SK-N-SH treated with all-trans-retinoic acid at 6 μM for 48 hours (cell line): ENCODE measurements at regions not wholly inside any gene's neighbourhood (a gene's known extent, or its start where the extent isn't known, plus 50 kb on each side); places are given as distances from the start of the nearest gene placed in this dataset.

ENCODE experiments used
- ATAC-seq: fragments of 200-7000 bp; cut with Tn5 transposase; 3 replicates; pipeline ENCODE4 v1.9.1; 2020; ENCODE audit warnings: mild to moderate bottlenecking, moderate library complexity
- ARNTL ChIP-seq: fragments of 450-650 bp; formaldehyde crosslinking; IDR thresholded peaks from 2 replicates; pipeline ENCODE4 v1.5.0; 2020; ENCODE audit warnings: low read depth, mild to moderate bottlenecking, moderate library complexity, borderline replicate concordance
- BACH2 ChIP-seq: fragments of 250-450 bp; sonication (Bioruptor Pico); IDR thresholded peaks from 2 replicates; pipeline ENCODE4 v1.9.0; 2021; ENCODE audit warnings: mild to moderate bottlenecking, borderline replicate concordance
- CSDC2 ChIP-seq: fragments of 250-450 bp; sonication (Bioruptor Pico); IDR thresholded peaks from 2 replicates; pipeline ENCODE4 v1.5.0; 2020; ENCODE audit warnings: mild to moderate bottlenecking, moderate library complexity
- ESRRG ChIP-seq: fragments of 250-450 bp; sonication (Bioruptor Pico); IDR thresholded peaks from 2 replicates; pipeline ENCODE4 v1.6.1; 2021; ENCODE audit warnings: mild to moderate bottlenecking
- GLIS3 ChIP-seq: fragments of 250-450 bp; sonication (Bioruptor Pico); IDR thresholded peaks from 2 replicates; pipeline ENCODE4 v1.5.0; 2020; ENCODE audit warnings: mild to moderate bottlenecking, moderate library complexity
- ISL1 ChIP-seq: fragments of 250-450 bp; sonication (Bioruptor Pico); IDR thresholded peaks from 2 replicates; pipeline ENCODE4 v2.1.2; 2022; ENCODE audit warnings: mild to moderate bottlenecking, moderate library complexity
- OSR1 ChIP-seq: fragments of 250-450 bp; sonication (Bioruptor Pico); IDR thresholded peaks from 2 replicates; pipeline ENCODE4 v1.8.0; 2022; ENCODE audit warnings: moderate library complexity, mild to moderate bottlenecking, inconsistent platforms
- PPARA ChIP-seq: fragments of 250-450 bp; sonication (Bioruptor Pico); IDR thresholded peaks from 2 replicates; pipeline ENCODE4 v1.5.0; 2020; ENCODE audit warnings: mild to moderate bottlenecking, borderline replicate concordance
- RARB ChIP-seq: fragments of 250-450 bp; sonication (Bioruptor Pico); IDR thresholded peaks from 2 replicates; pipeline ENCODE4 v1.8.0; 2021; ENCODE audit warnings: mild to moderate bottlenecking, moderate library complexity
- SNAI2 ChIP-seq: fragments of 250-450 bp; sonication (Bioruptor Pico); IDR thresholded peaks from 2 replicates; pipeline ENCODE4 v1.5.0; 2020; ENCODE audit warnings: mild to moderate bottlenecking, moderate library complexity
- TOX ChIP-seq: fragments of 250-450 bp; sonication (Bioruptor Pico); IDR thresholded peaks from 2 replicates; pipeline ENCODE4 v1.8.0; 2021; ENCODE audit warnings: mild to moderate bottlenecking, moderate library complexity, borderline replicate concordance
- ZC3H10 ChIP-seq: fragments of 250-450 bp; sonication (Bioruptor Pico); IDR thresholded peaks from 2 replicates; pipeline ENCODE4 v1.5.1; 2021; ENCODE audit warnings: mild to moderate bottlenecking, moderate library complexity
- ZFP3 ChIP-seq: fragments of 250-450 bp; sonication (Bioruptor Pico); IDR thresholded peaks from 2 replicates; pipeline ENCODE4 v1.5.0; 2020; ENCODE audit warnings: mild to moderate bottlenecking, moderate library complexity
- ZFP30 ChIP-seq: fragments of 450-650 bp; formaldehyde crosslinking; IDR thresholded peaks from 2 replicates; pipeline ENCODE4 v1.5.0; 2022; ENCODE audit warnings: mild to moderate bottlenecking, moderate library complexity
- ZNF565 ChIP-seq: fragments of 450-650 bp; formaldehyde crosslinking; conservative IDR thresholded peaks from 2 replicates; pipeline ENCODE4 v1.5.0; 2020; ENCODE audit warnings: low read depth, mild to moderate bottlenecking, moderate library complexity
- ZNF70 ChIP-seq: fragments of 450-650 bp; formaldehyde crosslinking; IDR thresholded peaks from 2 replicates; pipeline ENCODE4 v1.5.0; 2020; ENCODE audit warnings: mild to moderate bottlenecking, moderate library complexity
- ZNF8 ChIP-seq: fragments of 450-650 bp; formaldehyde crosslinking; IDR thresholded peaks from 2 replicates; pipeline ENCODE4 v1.5.0; 2020; ENCODE audit warnings: mild to moderate bottlenecking, moderate library complexity
- TF ChIP-seq, protein P1 (sequence below): fragments of 250-450 bp; sonication (Bioruptor Pico); IDR thresholded peaks from 2 replicates; pipeline ENCODE4 v1.5.1; 2021; ENCODE audit warnings: mild to moderate bottlenecking, moderate library complexity
- TF ChIP-seq, protein P2 (sequence below): fragments of 250-450 bp; sonication (Bioruptor Pico); IDR thresholded peaks from 2 replicates; pipeline ENCODE4 v1.5.1; 2020; ENCODE audit warnings: low read depth, mild to moderate bottlenecking, moderate library complexity
- TF ChIP-seq, protein P3 (sequence below): fragments of 250-450 bp; sonication (Bioruptor Pico); IDR thresholded peaks from 2 replicates; pipeline ENCODE4 v1.8.0; 2020; ENCODE audit warnings: mild to moderate bottlenecking, moderate library complexity, borderline replicate concordance
- TF ChIP-seq, protein P4 (sequence below): fragments of 250-450 bp; sonication (Bioruptor Pico); IDR thresholded peaks from 2 replicates; pipeline ENCODE4 v1.8.0; 2021; ENCODE audit warnings: low read depth, mild to moderate bottlenecking, moderate library complexity, borderline replicate concordance

DNA sequence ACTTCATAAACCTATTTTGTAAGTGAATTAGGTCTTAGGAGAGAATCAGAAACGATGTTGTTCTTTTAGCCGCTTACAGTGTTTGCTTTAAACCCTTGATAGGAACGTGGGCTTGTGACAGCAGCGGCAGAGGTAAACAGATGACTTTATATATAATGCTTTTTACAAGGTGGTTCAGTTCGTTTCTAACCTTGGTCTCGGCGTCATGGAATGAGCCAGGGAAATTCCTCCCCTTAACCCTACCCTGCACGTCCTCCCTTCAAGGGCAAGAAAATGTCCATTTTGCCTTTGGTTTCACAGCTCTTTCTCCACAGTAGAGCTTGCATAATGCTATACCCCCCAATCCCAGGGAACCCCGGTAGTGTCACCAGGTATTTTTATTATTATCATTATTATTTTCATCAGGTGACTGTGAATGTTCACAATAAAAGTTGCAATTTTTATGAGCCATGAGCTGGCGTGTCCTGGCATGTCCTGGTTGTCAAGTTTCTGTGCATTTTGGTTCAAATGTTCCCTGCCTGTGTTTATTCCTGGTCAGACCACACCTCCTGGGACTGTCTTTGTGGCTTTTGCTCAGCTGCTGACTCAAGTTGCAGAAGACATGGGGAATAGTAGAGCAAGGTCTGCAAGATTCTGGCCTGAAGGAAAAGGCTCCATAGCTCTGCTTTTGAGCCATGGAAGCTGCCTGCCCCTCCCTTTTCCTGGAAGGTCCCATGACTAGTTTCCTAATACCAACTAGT lies 112.8 kb upstream of the BMP2 start:
- TF ChIP-seq ZNF565 (CRISPR knock-in tag) (no peak), ISL1 (CRISPR knock-in tag) (no peak), GLIS3 (CRISPR knock-in tag) (no peak), ZC3H10 (CRISPR knock-in tag) (no peak), ZFP3 (CRISPR knock-in tag) (no peak), BACH2 (CRISPR knock-in tag) (no peak), ESRRG (CRISPR knock-in tag) (no peak), PPARA (CRISPR knock-in tag) (no peak), ZFP30 (no peak), ZNF8 (CRISPR knock-in tag) (no peak), SNAI2 (CRISPR knock-in tag) (no peak), ARNTL (CRISPR knock-in tag) (no peak)
- TF ChIP-seq, protein P1, sequence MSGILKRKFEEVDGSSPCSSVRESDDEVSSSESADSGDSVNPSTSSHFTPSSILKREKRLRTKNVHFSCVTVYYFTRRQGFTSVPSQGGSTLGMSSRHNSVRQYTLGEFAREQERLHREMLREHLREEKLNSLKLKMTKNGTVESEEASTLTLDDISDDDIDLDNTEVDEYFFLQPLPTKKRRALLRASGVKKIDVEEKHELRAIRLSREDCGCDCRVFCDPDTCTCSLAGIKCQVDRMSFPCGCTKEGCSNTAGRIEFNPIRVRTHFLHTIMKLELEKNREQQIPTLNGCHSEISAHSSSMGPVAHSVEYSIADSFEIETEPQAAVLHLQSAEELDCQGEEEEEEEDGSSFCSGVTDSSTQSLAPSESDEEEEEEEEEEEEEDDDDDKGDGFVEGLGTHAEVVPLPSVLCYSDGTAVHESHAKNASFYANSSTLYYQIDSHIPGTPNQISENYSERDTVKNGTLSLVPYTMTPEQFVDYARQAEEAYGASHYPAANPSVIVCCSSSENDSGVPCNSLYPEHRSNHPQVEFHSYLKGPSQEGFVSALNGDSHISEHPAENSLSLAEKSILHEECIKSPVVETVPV (CRISPR knock-in tag) = no peak
- TF ChIP-seq, protein P2, sequence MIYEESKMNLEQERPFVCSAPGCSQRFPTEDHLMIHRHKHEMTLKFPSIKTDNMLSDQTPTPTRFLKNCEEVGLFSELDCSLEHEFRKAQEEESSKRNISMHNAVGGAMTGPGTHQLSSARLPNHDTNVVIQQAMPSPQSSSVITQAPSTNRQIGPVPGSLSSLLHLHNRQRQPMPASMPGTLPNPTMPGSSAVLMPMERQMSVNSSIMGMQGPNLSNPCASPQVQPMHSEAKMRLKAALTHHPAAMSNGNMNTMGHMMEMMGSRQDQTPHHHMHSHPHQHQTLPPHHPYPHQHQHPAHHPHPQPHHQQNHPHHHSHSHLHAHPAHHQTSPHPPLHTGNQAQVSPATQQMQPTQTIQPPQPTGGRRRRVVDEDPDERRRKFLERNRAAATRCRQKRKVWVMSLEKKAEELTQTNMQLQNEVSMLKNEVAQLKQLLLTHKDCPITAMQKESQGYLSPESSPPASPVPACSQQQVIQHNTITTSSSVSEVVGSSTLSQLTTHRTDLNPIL (CRISPR knock-in tag) = no peak
- TF ChIP-seq, protein P3, sequence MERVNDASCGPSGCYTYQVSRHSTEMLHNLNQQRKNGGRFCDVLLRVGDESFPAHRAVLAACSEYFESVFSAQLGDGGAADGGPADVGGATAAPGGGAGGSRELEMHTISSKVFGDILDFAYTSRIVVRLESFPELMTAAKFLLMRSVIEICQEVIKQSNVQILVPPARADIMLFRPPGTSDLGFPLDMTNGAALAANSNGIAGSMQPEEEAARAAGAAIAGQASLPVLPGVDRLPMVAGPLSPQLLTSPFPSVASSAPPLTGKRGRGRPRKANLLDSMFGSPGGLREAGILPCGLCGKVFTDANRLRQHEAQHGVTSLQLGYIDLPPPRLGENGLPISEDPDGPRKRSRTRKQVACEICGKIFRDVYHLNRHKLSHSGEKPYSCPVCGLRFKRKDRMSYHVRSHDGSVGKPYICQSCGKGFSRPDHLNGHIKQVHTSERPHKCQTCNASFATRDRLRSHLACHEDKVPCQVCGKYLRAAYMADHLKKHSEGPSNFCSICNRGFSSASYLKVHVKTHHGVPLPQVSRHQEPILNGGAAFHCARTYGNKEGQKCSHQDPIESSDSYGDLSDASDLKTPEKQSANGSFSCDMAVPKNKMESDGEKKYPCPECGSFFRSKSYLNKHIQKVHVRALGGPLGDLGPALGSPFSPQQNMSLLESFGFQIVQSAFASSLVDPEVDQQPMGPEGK (CRISPR knock-in tag) = no peak
- TF ChIP-seq, protein P4, sequence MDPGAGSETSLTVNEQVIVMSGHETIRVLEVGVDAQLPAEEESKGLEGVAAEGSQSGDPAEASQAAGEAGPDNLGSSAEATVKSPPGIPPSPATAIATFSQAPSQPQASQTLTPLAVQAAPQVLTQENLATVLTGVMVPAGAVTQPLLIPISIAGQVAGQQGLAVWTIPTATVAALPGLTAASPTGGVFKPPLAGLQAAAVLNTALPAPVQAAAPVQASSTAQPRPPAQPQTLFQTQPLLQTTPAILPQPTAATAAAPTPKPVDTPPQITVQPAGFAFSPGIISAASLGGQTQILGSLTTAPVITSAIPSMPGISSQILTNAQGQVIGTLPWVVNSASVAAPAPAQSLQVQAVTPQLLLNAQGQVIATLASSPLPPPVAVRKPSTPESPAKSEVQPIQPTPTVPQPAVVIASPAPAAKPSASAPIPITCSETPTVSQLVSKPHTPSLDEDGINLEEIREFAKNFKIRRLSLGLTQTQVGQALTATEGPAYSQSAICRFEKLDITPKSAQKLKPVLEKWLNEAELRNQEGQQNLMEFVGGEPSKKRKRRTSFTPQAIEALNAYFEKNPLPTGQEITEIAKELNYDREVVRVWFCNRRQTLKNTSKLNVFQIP (CRISPR knock-in tag) = no peak
- ATAC-seq = no peak

DNA sequence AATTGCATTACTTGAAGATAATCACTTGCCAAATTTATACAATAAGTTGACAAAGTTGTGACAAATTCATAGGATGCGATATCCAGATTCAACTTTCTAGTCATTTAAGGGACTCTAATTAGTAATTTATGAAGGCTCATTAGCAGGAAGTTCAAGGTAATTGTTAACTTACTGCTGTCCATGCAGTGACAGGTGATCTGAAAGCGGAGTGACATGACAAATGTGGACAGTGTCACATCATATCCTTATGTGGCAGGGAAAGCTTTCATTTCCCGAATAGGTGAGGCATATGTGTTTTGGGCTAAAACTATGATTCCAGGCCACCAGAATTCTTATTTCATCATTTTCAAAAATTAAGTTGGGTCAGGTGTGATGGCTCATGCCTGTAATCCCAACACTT lies 115.9 kb upstream of the BMP2 start:
- ATAC-seq = no peak
- TF ChIP-seq ESRRG (CRISPR knock-in tag) (no peak), GLIS3 (CRISPR knock-in tag) (no peak), TOX (no peak), ISL1 (CRISPR knock-in tag) (no peak), ZNF70 (CRISPR knock-in tag) (no peak), SNAI2 (CRISPR knock-in tag) (no peak), ZFP3 (CRISPR knock-in tag) (no peak), OSR1 (CRISPR knock-in tag) (no peak), BACH2 (CRISPR knock-in tag) (no peak), ZNF565 (CRISPR knock-in tag) (no peak), CSDC2 (no peak), ZNF8 (CRISPR knock-in tag) (no peak), RARB (CRISPR knock-in tag) (no peak)
- TF ChIP-seq, protein P2 (CRISPR knock-in tag) = no peak
- TF ChIP-seq, protein P4 (CRISPR knock-in tag) = no peak
- TF ChIP-seq, protein P3 (CRISPR knock-in tag) = no peak
- TF ChIP-seq, protein P1 (CRISPR knock-in tag) = no peak
- TF ChIP-seq, all 23 proteins: peak for 0
